A549 (cell line): ENCODE measurements at regions not wholly inside any gene's neighbourhood (a gene's known extent, or its start where the extent isn't known, plus 50 kb on each side); places are given as distances from the start of the nearest gene placed in this dataset.
A peak's percentile ranks its signal among the peaks of the same experiment; 100 is the strongest.

Experiments
- ATAC-seq, 2 experiments: fragments of 200-7000 bp in 1 of 2; fragments of >200 bp in 1 of 2; cut with Nextera tagmentation in 1 of 2; cut with Tn5 transposase in 1 of 2; 3 replicates each; pipeline versions ENCODE4 v1.8.0 to v1.9.1; 2018 to 2020; ENCODE audit warnings: mild to moderate bottlenecking in 1 of 2, moderate library complexity in 1 of 2
- CTCF ChIA-PET: fragments of 300-600 bp; sonication (Branson Sonifier 250); formaldehyde crosslinking; extraction: SDS; loops from one replicate; lab custom pipeline; 2021; ENCODE audit warnings: antibody characterized with exemption, inconsistent platforms; lab: Yijun Ruan, JAX
- POLR2A ChIA-PET: fragments of 350-600 bp; formaldehyde crosslinking; extraction: SDS; loops from one replicate; lab custom pipeline; 2021; ENCODE audit warnings: antibody characterized with exemption, inconsistent platforms; lab: Yijun Ruan, JAX
- DNase-seq, 2 experiments: peaks; one replicate each; pipeline versions ENCODE4 v3.0.0 to v3.0.0-alpha.2; 2011 to 2016; ENCODE audit warnings: low read depth in 1 of 2, low spot score in 1 of 2
- FAIRE-seq: peaks from 2 replicates; lab custom pipeline; 2011; peaks lifted over from hg19 to GRCh38; lab: Jason Lieb, UNC
- H3K27ac ChIP-seq, 2 experiments: fragments of >200 bp; sonication (Bioruptor Twin); formaldehyde crosslinking; 3 replicates each; pipeline ENCODE4 v1.5.1; 2016 to 2017
- H3K4me1 ChIP-seq: fragments of >200 bp; sonication (Bioruptor Twin); formaldehyde crosslinking; 3 replicates; pipeline ENCODE4 v1.6.1; 2016
- H3K4me2 ChIP-seq: fragments of >200 bp; sonication (Bioruptor Twin); formaldehyde crosslinking; 3 replicates; pipeline ENCODE4 v1.6.1; 2016
- H3K4me3 ChIP-seq: fragments of >200 bp; sonication (Bioruptor Twin); formaldehyde crosslinking; 3 replicates; pipeline ENCODE4 v1.5.1; 2016
- H3K9me3 ChIP-seq: fragments of >200 bp; sonication (Bioruptor Twin); formaldehyde crosslinking; 3 replicates; pipeline ENCODE4 v1.6.1; 2016
- CHD4 ChIP-seq: fragments of 200-600 bp; sonication (generic); IDR thresholded peaks from 2 replicates; pipeline ENCODE4 v1.6.1; 2016; ENCODE audit warnings: antibody characterized with exemption, mild to moderate bottlenecking, borderline replicate concordance
- EHF ChIP-seq: fragments of 250-450 bp; sonication (Bioruptor Pico); IDR thresholded peaks from 2 replicates; pipeline ENCODE4 v1.5.0; 2020; ENCODE audit warnings: mild to moderate bottlenecking
- EP300 ChIP-seq, 2 experiments: fragments of >200 bp; sonication (Bioruptor Twin); formaldehyde crosslinking; IDR thresholded peaks; 2 replicates in 1 of 2; 3 replicates in 1 of 2; pipeline ENCODE4 v1.6.1; 2016 to 2017
- FOSB ChIP-seq: fragments of 250-450 bp; sonication (Bioruptor Pico); IDR thresholded peaks from 2 replicates; pipeline ENCODE4 v1.5.0; 2020; ENCODE audit warnings: mild to moderate bottlenecking, moderate library complexity
- GATA3 ChIP-seq: IDR thresholded peaks from 2 replicates; pipeline ENCODE4 v1.6.1; 2012; ENCODE audit warnings: borderline replicate concordance
- HOXA7 ChIP-seq: fragments of 250-450 bp; sonication (Bioruptor Pico); IDR thresholded peaks from 2 replicates; pipeline ENCODE4 v1.5.0; 2020; ENCODE audit warnings: mild to moderate bottlenecking, moderate library complexity
- HOXB13 ChIP-seq: fragments of 250-450 bp; sonication (Bioruptor Pico); IDR thresholded peaks from 2 replicates; pipeline ENCODE4 v1.5.0; 2020; ENCODE audit warnings: low read depth, mild to moderate bottlenecking, moderate library complexity
- JUN ChIP-seq, 2 experiments: fragments of >200 bp; sonication (Bioruptor Twin); formaldehyde crosslinking; IDR thresholded peaks; 2 replicates in 1 of 2; 3 replicates in 1 of 2; pipeline ENCODE4 v1.6.1; 2016 to 2017
- JUNB ChIP-seq: fragments of >200 bp; sonication (Bioruptor Twin); formaldehyde crosslinking; IDR thresholded peaks from 2 replicates; pipeline ENCODE4 v1.6.1; 2016
- KDM5A ChIP-seq: fragments of 200-600 bp; sonication (generic); IDR thresholded peaks from 2 replicates; pipeline ENCODE4 v1.6.1; 2016; ENCODE audit warnings: antibody characterized with exemption, mild to moderate bottlenecking
- MYC ChIP-seq: IDR thresholded peaks from 2 replicates; pipeline ENCODE4 v1.6.1; 2012; ENCODE audit warnings: mild to moderate bottlenecking, inconsistent platforms, low read length, improper control_type of control experiment, borderline replicate concordance
- NPAS2 ChIP-seq: fragments of 250-450 bp; sonication (Bioruptor Pico); IDR thresholded peaks from 2 replicates; pipeline ENCODE4 v1.8.0; 2022; ENCODE audit warnings: mild to moderate bottlenecking, moderate library complexity, borderline replicate concordance
- RCOR1 ChIP-seq: fragments of 150-350 bp; IDR thresholded peaks from 2 replicates; pipeline ENCODE4 v1.6.1; 2014; ENCODE audit warnings: antibody characterized with exemption, low read length, low read depth
- RNF2 ChIP-seq: fragments of 200-600 bp; sonication (generic); IDR thresholded peaks from 2 replicates; pipeline ENCODE4 v1.6.1; 2016; ENCODE audit warnings: low read depth, mild to moderate bottlenecking, antibody characterized with exemption, moderate library complexity, borderline replicate concordance
- SMC3 ChIP-seq: fragments of >200 bp; sonication (Bioruptor Twin); formaldehyde crosslinking; IDR thresholded peaks from 3 replicates; pipeline ENCODE4 v1.6.1; 2018; ENCODE audit warnings: inconsistent platforms
- ZC3H11A ChIP-seq: fragments of 450-650 bp; IDR thresholded peaks from 2 replicates; pipeline ENCODE4 v1.6.1; 2014; ENCODE audit warnings: antibody characterized with exemption, mild to moderate bottlenecking
- WGBS: methylation state at CpG from one replicate; pipeline ENCODE4 v1.1.6; 2017; ENCODE audit errors: missing lambda C conversion rate; 5-methylcytosine and 5-hydroxymethylcytosine counted together
- TF ChIP-seq, protein P1 (sequence below): fragments of 200-600 bp; sonication (generic); IDR thresholded peaks from 2 replicates; pipeline ENCODE4 v1.6.1; 2016; ENCODE audit warnings: antibody characterized with exemption, mild to moderate bottlenecking, moderate library complexity
- TF ChIP-seq, protein P2 (sequence below): fragments of 450-650 bp; IDR thresholded peaks from 2 replicates; pipeline ENCODE4 v1.6.1; 2014; ENCODE audit warnings: antibody characterized with exemption
- TF ChIP-seq, protein P3 (sequence below): fragments of >200 bp; sonication (Bioruptor Twin); formaldehyde crosslinking; IDR thresholded peaks from 2 replicates; pipeline ENCODE4 v1.6.1; 2016
- TF ChIP-seq, protein P4 (sequence below): fragments of >200 bp; sonication (Bioruptor Twin); formaldehyde crosslinking; IDR thresholded peaks from 3 replicates; pipeline ENCODE4 v1.6.1; 2016

DNA sequence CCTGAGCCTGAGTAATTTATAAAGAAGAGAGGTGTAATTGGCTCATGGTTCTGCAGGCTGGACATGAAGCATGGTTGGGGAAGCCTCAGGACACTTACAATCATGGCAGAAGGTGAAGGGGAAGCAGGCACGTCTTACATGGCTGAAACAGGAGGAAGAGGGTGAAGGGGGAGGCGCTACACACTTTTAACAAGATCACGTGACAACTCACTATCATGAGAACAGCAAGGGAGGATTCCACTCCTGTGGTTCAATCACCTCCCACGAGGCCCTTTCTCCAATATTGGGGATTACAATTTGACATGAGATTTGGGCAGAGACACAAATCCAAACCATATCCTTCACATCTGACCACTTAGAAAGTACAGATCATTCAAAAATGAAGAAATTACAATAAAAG, 110.6 kb upstream of the SHISA6 start:
- WGBS: 0% methylated on average over 4 of the region's 4 CpGs
- ChIA-PET POLR2A (no interaction called here), CTCF (interaction anchor here (1.1 kb wide), 1 partner anchor 10 kb away, joined by 5 read pairs; no protein-coding TSS in a partner anchor)
- FAIRE-seq: no peak
- H3K4me1 ChIP-seq: no peaks in the 10 kb centered on the region
- no peak overlapping the region for H3K4me3 ChIP-seq
- 0 out of 3 replicates have a peak, but pooled peaks cover 3% of the 10 kb centered on the region for H3K9me3 ChIP-seq
- ATAC-seq: no peak
- no peak overlapping the region for H3K27ac ChIP-seq
- H3K4me2 ChIP-seq: no peak overlapping the region
- DNase-seq: no peak
- TF ChIP-seq, protein P1, sequence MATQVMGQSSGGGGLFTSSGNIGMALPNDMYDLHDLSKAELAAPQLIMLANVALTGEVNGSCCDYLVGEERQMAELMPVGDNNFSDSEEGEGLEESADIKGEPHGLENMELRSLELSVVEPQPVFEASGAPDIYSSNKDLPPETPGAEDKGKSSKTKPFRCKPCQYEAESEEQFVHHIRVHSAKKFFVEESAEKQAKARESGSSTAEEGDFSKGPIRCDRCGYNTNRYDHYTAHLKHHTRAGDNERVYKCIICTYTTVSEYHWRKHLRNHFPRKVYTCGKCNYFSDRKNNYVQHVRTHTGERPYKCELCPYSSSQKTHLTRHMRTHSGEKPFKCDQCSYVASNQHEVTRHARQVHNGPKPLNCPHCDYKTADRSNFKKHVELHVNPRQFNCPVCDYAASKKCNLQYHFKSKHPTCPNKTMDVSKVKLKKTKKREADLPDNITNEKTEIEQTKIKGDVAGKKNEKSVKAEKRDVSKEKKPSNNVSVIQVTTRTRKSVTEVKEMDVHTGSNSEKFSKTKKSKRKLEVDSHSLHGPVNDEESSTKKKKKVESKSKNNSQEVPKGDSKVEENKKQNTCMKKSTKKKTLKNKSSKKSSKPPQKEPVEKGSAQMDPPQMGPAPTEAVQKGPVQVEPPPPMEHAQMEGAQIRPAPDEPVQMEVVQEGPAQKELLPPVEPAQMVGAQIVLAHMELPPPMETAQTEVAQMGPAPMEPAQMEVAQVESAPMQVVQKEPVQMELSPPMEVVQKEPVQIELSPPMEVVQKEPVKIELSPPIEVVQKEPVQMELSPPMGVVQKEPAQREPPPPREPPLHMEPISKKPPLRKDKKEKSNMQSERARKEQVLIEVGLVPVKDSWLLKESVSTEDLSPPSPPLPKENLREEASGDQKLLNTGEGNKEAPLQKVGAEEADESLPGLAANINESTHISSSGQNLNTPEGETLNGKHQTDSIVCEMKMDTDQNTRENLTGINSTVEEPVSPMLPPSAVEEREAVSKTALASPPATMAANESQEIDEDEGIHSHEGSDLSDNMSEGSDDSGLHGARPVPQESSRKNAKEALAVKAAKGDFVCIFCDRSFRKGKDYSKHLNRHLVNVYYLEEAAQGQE: no peak
- TF ChIP-seq, protein P2, sequence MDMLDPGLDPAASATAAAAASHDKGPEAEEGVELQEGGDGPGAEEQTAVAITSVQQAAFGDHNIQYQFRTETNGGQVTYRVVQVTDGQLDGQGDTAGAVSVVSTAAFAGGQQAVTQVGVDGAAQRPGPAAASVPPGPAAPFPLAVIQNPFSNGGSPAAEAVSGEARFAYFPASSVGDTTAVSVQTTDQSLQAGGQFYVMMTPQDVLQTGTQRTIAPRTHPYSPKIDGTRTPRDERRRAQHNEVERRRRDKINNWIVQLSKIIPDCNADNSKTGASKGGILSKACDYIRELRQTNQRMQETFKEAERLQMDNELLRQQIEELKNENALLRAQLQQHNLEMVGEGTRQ: peak; percentile 35; the same call in 1 of the 2 replicates
- no peak for TF ChIP-seq RNF2
- TF ChIP-seq NPAS2 (CRISPR knock-in tag): no peak
- no peak for TF ChIP-seq FOSB (CRISPR knock-in tag)
- no peak for TF ChIP-seq EP300 (IDR thresholded peaks at IDR 0.05)
- no peak for TF ChIP-seq EHF (CRISPR knock-in tag)
- TF ChIP-seq, protein P3, sequence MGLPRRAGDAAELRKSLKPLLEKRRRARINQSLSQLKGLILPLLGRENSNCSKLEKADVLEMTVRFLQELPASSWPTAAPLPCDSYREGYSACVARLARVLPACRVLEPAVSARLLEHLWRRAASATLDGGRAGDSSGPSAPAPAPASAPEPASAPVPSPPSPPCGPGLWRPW: no peak
- TF ChIP-seq, all 56 proteins: peak for 1

DNA sequence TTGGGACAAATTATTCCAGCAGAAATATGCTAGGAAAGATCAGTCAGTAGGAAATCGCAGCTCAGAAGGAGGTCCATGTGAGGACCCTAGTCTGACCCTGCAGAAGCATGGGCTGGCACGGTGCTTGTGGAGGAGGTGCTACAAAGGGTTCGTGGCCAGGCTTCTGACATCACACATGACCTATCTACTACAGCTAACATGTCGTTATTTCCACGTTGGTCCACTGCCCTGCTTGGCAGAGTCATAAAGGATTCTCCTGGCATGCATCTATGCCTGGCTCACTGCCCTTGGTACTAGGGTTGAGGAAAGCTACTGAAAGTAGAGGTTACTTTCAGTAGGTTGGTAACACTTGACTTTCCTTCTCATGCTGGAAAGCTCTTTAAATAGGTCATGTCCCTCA, 118.1 kb upstream of the SHISA6 start:
- H3K9me3 ChIP-seq: 0 out of 3 replicates have a peak, but pooled peaks cover 3% of the 10 kb centered on the region
- ATAC-seq (no peak), FAIRE-seq (no peak), DNase-seq (no peak)
- no peak overlapping the region for H3K4me3 ChIP-seq
- TF ChIP-seq KDM5A (no peak), ZC3H11A (no peak), CHD4 (no peak), RCOR1 (no peak), HOXB13 (CRISPR knock-in tag) (no peak), MYC (no peak), FOSB (CRISPR knock-in tag) (no peak), JUNB (no peak), JUN (IDR thresholded peaks at IDR 0.05) (no peak), EP300 (IDR thresholded peaks at IDR 0.05) (no peak), HOXA7 (no peak), GATA3 (no peak), SMC3 (no peak)
- TF ChIP-seq, protein P4, sequence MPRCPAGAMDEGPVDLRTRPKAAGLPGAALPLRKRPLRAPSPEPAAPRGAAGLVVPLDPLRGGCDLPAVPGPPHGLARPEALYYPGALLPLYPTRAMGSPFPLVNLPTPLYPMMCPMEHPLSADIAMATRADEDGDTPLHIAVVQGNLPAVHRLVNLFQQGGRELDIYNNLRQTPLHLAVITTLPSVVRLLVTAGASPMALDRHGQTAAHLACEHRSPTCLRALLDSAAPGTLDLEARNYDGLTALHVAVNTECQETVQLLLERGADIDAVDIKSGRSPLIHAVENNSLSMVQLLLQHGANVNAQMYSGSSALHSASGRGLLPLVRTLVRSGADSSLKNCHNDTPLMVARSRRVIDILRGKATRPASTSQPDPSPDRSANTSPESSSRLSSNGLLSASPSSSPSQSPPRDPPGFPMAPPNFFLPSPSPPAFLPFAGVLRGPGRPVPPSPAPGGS: no peak
- TF ChIP-seq, protein P2: no peak
- no peaks in the 10 kb centered on the region for H3K4me1 ChIP-seq
- 1% methylated on average over 5 of the region's 5 CpGs for WGBS
- H3K4me2 ChIP-seq: no peak overlapping the region
- ChIA-PET CTCF (interaction anchor here (1.0 to 1.7 kb wide), 2 partner anchors 14 to 247 kb away, joined by 3 to 5 read pairs; no protein-coding TSS in a partner anchor), POLR2A (no interaction called here)
- no peak overlapping the region for H3K27ac ChIP-seq
